ENCODE measurements at regions not wholly inside any gene's neighbourhood (a gene's known extent, or its start where the extent isn't known, plus 50 kb on each side); places are given as distances from the start of the nearest gene placed in this dataset.

DNA sequence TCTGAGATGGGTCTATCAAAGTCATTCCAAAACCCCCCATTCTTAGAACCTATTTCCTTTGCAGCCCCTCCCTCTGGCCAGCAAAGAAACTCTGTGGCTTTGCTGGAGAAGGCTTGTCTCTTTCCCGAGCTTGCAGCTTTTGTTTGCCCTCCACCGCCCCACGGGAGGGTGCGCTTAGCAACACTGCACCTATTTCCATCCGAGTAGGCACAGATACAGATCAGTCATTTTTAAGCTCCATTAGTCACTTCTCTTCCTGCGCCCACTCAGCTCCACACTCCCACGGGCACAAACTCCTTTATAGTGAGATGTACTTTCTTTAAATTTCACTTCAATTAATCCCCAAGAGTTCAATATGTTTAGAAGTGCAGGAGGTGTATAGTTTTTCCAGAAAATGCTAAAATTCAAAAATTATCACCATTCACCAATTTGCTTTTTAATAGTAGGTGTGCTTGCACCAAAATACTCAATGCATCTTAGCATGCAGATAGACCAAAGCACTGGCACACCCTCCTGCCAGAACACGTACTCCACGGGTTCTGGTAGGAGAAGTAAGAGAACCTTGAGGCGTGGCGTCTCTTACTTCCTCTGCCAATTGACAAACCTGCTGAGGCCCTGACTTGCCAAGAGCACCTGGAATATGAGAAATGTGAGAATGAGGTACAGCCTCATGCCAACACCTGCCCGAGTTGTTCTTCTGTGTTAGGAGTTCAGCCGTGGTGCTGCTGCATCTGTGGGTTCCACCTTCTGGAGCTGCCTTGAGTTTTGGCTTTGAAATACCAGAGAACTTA, 183.7 kb downstream of the TEX29 start:
- TF ChIP-seq CTCF (optimal IDR thresholded peaks at IDR 0.05 in 1 of 3, IDR thresholded peaks at IDR 0.05 in 1 of 3, conservative IDR thresholded peaks at IDR 0.05 in 1 of 3; ENCODE audit: extremely low read depth in 1 of 3, insufficient read depth in 2 of 3, low read length in 3 of 3) (no peak), EZH2 (IDR thresholded peaks at IDR 0.05; ENCODE audit: low read length) (no peak)

Measured in keratinocyte (primary cell).